Renal pelvis (tissue), 1 donor: ENCODE measurements at regions not wholly inside any gene's neighbourhood (a gene's known extent, or its start where the extent isn't known, plus 50 kb on each side); places are given as distances from the start of the nearest gene placed in this dataset.

Experiments
- DNase-seq: peaks from one replicate; pipeline ENCODE4 v3.0.0-alpha.2; 2013

GRCh38 chr5:86030753-86031152, 587.0 kb upstream of the COX7C start:
- no peak for DNase-seq

GRCh38 chr5:86038566-86038965, 579.2 kb upstream of the COX7C start:
- no peak for DNase-seq

DNA sequence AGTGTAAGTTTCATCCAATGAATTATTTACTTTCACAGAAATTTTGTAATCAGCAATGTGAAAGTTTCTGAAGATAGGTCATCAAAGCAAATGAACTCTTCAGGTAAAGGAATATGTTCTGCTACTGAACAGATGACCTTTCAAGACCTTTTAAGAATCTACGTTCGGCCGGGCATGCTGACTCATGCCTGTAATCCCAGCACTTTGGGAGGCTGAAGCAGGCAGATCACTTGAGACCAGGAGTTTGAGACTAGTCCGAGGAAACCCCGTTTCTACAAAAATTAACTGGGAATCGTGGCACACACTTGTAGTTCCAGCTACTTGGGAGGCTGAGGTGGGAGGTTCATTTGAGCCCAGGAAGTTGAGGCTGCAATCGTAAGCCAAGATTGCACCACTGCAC, 578.4 kb upstream of the COX7C start:
- no peak for DNase-seq

GRCh38 chr5:86070719-86071118, 547.0 kb upstream of the COX7C start:
- DNase-seq, result no peak

- DNase-seq, result no peak
These were observed 543.4 kb upstream of the COX7C start for GRCh38 chr5:86074297-86074696.

- DNase-seq, result no peak
These were observed 542.6 kb upstream of the COX7C start for GRCh38 chr5:86075139-86075538.

DNA sequence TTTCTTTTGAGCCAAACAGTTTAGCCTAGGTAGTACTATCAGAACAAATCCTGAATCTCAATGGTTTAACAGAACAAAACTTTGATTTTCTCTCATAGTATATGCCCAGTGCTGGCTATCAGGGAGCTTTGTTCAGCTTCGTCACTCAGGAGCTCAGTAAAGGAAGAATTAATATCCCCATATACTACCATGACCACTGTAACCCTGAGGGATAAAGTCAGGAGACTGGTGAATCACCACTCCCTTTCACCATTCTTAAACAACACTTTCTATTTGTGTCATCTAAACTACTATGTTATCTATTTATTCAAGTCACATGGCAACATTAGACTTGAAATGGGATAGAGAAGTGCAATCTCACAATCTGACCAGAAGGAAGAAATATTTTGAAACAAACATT, 522.6 kb upstream of the COX7C start:
- DNase-seq, result no peak

GRCh38 chr5:86101966-86102365, 515.8 kb upstream of the COX7C start:
- no peak for DNase-seq

GRCh38 chr5:86108825-86109224, 508.9 kb upstream of the COX7C start:
- DNase-seq, result no peak

- DNase-seq, result no peak
These were observed 505.5 kb upstream of the COX7C start for GRCh38 chr5:86112249-86112648.

DNA sequence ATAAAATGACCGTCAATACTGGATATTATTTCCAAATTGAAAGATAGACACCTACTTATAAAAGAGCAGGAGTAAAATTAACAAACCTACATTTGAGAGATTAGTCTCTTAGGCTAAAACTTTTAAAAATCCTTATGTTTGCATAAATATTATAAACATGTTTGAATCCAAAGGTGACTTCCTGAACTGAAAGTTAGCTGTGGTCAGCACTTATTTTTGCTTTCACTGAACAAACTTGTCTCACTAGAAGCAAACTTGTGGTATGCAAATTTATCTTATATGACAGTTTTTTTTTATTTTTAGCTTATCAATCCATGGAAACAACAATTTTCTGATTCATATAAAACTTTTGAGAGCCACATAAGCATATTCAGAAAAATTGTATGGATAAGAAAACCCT, 502.6 kb upstream of the COX7C start:
- DNase-seq, result no peak

DNA sequence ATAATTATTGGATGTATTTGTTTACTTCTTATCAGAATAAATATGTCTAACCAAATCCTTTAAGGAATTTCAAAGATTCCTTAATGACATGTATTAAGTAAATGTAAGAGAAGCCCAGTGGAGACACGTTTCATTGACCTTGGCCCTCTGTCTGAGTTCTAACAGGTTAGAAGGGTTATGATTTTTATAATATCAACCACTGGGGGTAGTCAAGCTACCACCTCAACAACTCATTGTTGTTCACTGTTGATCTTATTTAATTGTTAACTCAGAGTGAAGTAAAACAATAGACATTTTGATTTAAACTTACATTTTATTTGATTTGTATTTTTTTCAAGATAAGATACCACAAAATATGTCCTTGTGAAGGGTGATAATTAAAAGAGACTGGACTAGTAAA, 499.2 kb upstream of the COX7C start:
- no peak for DNase-seq

DNA sequence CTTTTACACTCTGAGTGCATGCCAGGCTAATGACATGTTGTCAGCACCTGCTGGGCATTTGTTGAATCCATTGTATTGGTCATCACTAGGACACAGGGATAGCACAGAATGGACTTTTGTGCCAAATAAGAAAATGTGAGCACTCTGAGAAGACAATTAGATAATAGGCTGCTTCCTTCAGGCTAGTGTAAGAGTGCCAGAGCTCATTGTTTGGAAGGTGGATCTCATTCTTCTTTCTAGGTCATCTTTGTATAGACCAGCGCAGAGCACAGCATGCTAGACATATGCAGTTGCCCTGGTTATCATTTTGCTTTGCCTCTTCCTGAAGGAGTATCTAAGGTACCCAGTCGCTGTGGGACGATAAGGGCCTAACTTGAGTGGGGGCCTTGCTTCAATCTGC, 493.4 kb upstream of the COX7C start:
- no peak for DNase-seq

GRCh38 chr5:86125731-86126601, 491.8 kb upstream of the COX7C start:
- no peak for DNase-seq

DNA sequence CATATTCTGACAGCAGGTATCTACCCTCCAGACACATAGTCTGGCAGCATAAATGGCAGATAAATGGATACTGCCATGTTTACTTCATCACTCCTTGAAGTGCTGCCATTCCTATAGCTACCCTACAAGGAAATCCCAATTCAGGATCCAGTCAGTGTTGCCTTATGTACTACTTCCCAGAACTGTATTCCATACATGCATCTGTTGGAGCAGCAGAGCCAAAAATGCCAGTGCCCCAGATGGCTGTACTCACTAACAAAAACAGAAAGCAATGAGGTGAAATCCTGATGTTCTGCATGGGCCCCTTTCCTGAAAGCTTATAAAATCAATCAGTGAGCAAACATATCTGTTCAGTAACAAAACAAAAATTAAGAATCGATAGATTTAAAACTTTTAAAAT, 490.0 kb upstream of the COX7C start:
- no peak for DNase-seq

GRCh38 chr5:86129009-86129408, 488.7 kb upstream of the COX7C start:
- no peak for DNase-seq

DNA sequence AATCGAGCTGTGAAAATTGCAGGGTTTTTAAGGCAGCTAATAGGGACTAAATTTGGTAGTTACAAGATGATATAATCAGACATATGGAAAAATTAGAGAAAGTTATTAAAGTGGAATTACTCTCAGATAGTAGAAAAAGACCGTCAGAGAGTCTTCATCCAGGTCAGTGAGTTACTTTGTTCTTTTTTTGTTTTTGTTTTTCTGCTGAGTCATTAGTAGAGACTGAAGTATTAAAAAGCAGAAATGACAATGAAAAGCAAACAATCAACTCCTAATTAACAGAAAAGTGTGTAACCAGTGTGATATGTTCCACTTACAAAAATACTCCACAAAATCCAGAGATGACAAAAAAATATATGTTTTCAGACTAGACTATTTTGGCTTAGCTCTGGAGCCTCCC, 480.4 kb upstream of the COX7C start:
- DNase-seq, result no peak

DNA sequence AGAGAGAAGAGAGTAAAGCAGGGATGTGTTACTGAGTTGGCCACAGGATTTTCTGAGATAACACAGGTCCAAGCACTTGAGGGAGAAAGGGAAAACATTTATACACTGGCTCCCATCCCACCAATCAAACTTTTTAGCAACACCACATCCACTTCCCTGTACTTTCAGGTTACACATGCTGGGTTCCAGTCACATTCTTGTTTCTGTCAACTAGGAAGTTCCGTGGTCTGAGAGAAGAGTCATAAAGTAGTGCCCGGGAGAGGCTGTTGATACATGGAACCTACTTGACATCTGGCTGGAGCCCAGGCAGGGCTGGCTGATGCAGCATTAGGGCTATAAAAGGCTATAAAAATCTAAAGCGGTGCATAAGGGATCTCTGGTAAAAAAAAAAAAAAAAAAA, 473.9 kb upstream of the COX7C start:
- DNase-seq, result no peak

DNA sequence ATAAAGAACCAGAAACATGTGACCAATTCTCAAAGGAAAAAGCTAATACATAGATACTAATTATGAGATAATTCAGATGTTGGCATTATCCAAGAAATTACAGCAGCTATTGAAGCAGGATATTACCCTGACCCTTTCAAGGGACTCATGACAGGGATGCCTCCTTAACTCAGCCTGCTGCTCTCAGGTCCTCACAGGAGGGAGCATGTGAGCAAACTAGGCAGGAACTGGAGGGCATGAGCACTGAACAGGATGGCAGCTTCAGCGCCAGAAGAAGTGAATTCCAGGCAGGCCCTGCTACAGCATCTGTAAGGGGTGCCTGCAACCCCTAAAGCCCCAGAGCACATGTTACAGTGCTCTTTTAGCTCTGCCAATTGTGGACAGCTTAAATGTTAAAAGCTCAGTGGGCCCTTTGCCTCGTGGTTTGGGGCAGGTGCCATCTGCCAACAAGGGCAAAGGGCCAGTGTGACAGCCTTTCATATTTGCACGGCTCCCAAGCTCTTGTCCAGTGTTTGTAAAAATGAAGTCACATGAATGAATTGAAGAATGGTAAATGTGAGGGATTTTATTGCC, 464.7 kb upstream of the COX7C start:
- no peak for DNase-seq

DNA sequence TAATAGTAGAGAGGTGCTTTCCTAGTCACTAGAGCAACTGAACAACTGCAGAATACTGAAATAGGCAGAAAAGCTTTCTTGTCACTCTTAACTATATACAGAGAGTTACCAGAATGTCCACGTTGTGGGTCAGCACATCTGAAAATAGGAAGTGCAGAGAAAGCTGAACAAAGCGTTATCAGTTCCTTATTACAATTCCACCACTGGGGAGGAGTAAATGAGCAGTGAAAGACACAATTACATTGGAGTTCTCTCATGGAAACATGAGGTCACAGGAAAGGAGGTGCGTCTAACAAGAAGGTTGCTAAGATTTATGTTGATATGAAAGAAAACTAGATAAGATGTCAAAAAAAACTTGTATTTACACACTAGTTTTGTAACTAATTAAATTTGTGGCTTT, 461.9 kb upstream of the COX7C start:
- no peak for DNase-seq

GRCh38 chr5:86170194-86170593, 447.5 kb upstream of the COX7C start:
- no peak for DNase-seq

- DNase-seq, result no peak
These were observed 442.5 kb upstream of the COX7C start for GRCh38 chr5:86175224-86175623.

DNA sequence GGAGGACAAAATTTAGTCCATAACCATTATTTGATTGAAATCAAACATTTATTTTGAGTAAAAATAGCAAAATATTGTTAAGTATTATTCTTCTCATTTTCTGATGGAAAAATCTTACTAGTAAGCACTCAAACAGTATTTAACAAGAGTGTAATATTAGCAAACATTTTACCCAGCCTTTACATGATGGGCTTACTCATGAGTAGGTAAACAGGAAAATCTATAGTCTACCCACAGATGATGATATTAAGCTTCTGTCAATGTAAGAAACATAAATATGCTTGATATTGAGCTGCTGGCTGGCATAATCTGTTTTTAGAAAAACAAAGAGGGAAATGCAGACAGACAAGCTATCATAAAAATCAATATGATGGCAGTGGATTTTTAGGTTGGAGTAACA, 418.5 kb upstream of the COX7C start:
- DNase-seq, result no peak

GRCh38 chr5:86228147-86228546, 389.6 kb upstream of the COX7C start:
- DNase-seq, result no peak
